Fibroblast of lung (primary cell): ENCODE measurements at regions not wholly inside any gene's neighbourhood (a gene's known extent, or its start where the extent isn't known, plus 50 kb on each side); places are given as distances from the start of the nearest gene placed in this dataset.
A peak's percentile ranks its signal among the peaks of the same experiment; 100 is the strongest.

Experiments used
- DNase-seq, 2 donors: peaks; one replicate each; pipeline versions ENCODE4 v3.0.0 to v3.0.0-alpha.2; 2010; ENCODE audit warnings: low read depth in 2 of 2
- H2AFZ ChIP-seq: 2 replicates; pipeline ENCODE4 v1.5.1; 2012; ENCODE audit warnings: low read length, control low read depth, inconsistent platforms
- H3K27ac ChIP-seq: 2 replicates; pipeline ENCODE4 v1.5.1; 2011; ENCODE audit warnings: low read length, control low read depth; ENCODE audit not compliant: insufficient read depth
- H3K27me3 ChIP-seq: 2 replicates; pipeline ENCODE4 v1.5.1; 2011; ENCODE audit warnings: mild to moderate bottlenecking, low read length; ENCODE audit not compliant: control insufficient read depth, insufficient read depth
- H3K36me3 ChIP-seq: 2 replicates; pipeline ENCODE4 v1.5.1; 2011; ENCODE audit warnings: low read length; ENCODE audit not compliant: control insufficient read depth, insufficient read depth
- H3K4me1 ChIP-seq: 2 replicates; pipeline ENCODE4 v1.5.1; 2011; ENCODE audit warnings: low read length; ENCODE audit not compliant: control insufficient read depth, insufficient read depth; ENCODE audit errors: extremely low read depth
- H3K4me2 ChIP-seq: 2 replicates; pipeline ENCODE4 v1.5.1; 2011; ENCODE audit warnings: low read length, control low read depth; ENCODE audit not compliant: insufficient read depth; ENCODE audit errors: extremely low read depth
- H3K4me3 ChIP-seq, 4 experiments: fragments of 200-600 bp in 1 of 4; sonication (generic) in 1 of 4; replicated peaks in 1 of 4; 2 replicates each; pipeline ENCODE4 v1.5.1; 2011 to 2016; ENCODE audit warnings: low read length in 4 of 4, low read depth in 3 of 4, mild to moderate bottlenecking in 3 of 4, control low read depth in 2 of 4, inconsistent platforms in 1 of 4, mixed read lengths in 1 of 4; ENCODE audit not compliant: insufficient read depth in 1 of 4; ENCODE audit errors: control extremely low read depth in 1 of 4
- H3K79me2 ChIP-seq: 2 replicates; pipeline ENCODE4 v1.5.1; 2012; ENCODE audit warnings: mild to moderate bottlenecking, low read length, inconsistent platforms; ENCODE audit not compliant: control insufficient read depth, insufficient read depth
- H3K9ac ChIP-seq: 2 replicates; pipeline ENCODE4 v1.5.1; 2011; ENCODE audit warnings: mild to moderate bottlenecking, low read length, control low read depth; ENCODE audit not compliant: insufficient read depth
- H3K9me3 ChIP-seq: 2 replicates; pipeline ENCODE4 v1.5.1; 2012; ENCODE audit warnings: low read depth, low read length; ENCODE audit not compliant: control insufficient read depth, insufficient read depth
- H4K20me1 ChIP-seq: 2 replicates; pipeline ENCODE4 v1.5.1; 2011; ENCODE audit warnings: low read length; ENCODE audit not compliant: control insufficient read depth, insufficient read depth; ENCODE audit errors: extremely low read depth
- CTCF ChIP-seq, 2 donors: IDR thresholded peaks in 1 of 2; conservative IDR thresholded peaks in 1 of 2; 1 replicate in 1 of 2; 2 replicates in 1 of 2; pipeline ENCODE4 v1.5.1; 2011 to 2012; ENCODE audit warnings: low read length in 2 of 2, control low read depth in 1 of 2, inconsistent platforms in 1 of 2, low read depth in 1 of 2, mild to moderate bottlenecking in 1 of 2
- EZH2 ChIP-seq: IDR thresholded peaks from 2 replicates; pipeline ENCODE4 v1.5.1; 2012; ENCODE audit warnings: low read length, control low read depth, mild to moderate bottlenecking; ENCODE audit errors: missing control alignments

GRCh38 chr1:95311014-95311413, 77.0 kb downstream of the RWDD3 start:
- DNase-seq: no peak
- Histone ChIP-seq H3K79me2 (no peaks in the 10 kb centered on the region), H3K4me3 (peak overlapping the region in 1 of 4 experiments; percentile 32), H3K27ac (no peak overlapping the region), H3K4me2 (no peak overlapping the region), H2AFZ (no peak overlapping the region), H3K4me1 (no peaks in the 10 kb centered on the region), H3K9me3 (no peaks in the 10 kb centered on the region), H3K36me3 (no peaks in the 10 kb centered on the region), H3K27me3 (peaks cover 2% of the 10 kb centered on the region), H4K20me1 (no peaks in the 10 kb centered on the region), H3K9ac (no peak overlapping the region)
- no peak for TF ChIP-seq EZH2
- no peak for TF ChIP-seq CTCF (conservative IDR thresholded peaks at IDR 0.05 in 1 of 2, IDR thresholded peaks at IDR 0.05 in 1 of 2; ENCODE audit: low read depth in 1 of 2, low read length in 2 of 2)

GRCh38 chr1:95311762-95312161, 77.8 kb downstream of the RWDD3 start:
- H3K4me2 ChIP-seq: no peak overlapping the region
- no peak overlapping the region for H3K9ac ChIP-seq
- H3K36me3 ChIP-seq: no peaks in the 10 kb centered on the region
- no peak for TF ChIP-seq EZH2
- no peak for TF ChIP-seq CTCF (conservative IDR thresholded peaks at IDR 0.05 in 1 of 2, IDR thresholded peaks at IDR 0.05 in 1 of 2; ENCODE audit: low read depth in 1 of 2, low read length in 2 of 2)
- no peak overlapping the region for H2AFZ ChIP-seq
- no peaks in the 10 kb centered on the region for H3K9me3 ChIP-seq
- H3K4me1 ChIP-seq: no peaks in the 10 kb centered on the region
- H3K79me2 ChIP-seq: no peaks in the 10 kb centered on the region
- no peaks in the 10 kb centered on the region for H4K20me1 ChIP-seq
- H3K27ac ChIP-seq: no peak overlapping the region
- H3K27me3 ChIP-seq: peaks cover 2% of the 10 kb centered on the region
- no peak overlapping the region for H3K4me3 ChIP-seq
- DNase-seq: no peak

- TF ChIP-seq EZH2: no peak
- TF ChIP-seq CTCF (conservative IDR thresholded peaks at IDR 0.05 in 1 of 2, IDR thresholded peaks at IDR 0.05 in 1 of 2; ENCODE audit: low read depth in 1 of 2, low read length in 2 of 2): no peak
- Histone ChIP-seq H3K79me2 (no peaks in the 10 kb centered on the region), H4K20me1 (no peaks in the 10 kb centered on the region), H3K4me3 (no peak overlapping the region), H3K9me3 (no peaks in the 10 kb centered on the region), H3K27ac (no peak overlapping the region), H3K9ac (no peak overlapping the region), H3K27me3 (peaks cover under 1% of the 10 kb centered on the region), H2AFZ (no peak overlapping the region), H3K36me3 (no peaks in the 10 kb centered on the region), H3K4me1 (no peaks in the 10 kb centered on the region), H3K4me2 (no peak overlapping the region)
- no peak for DNase-seq
Observed at GRCh38 chr1:95312181-95312580, 78.2 kb downstream of the RWDD3 start.
